GM12878 (cell line): ENCODE measurements at regions not wholly inside any gene's neighbourhood (a gene's known extent, or its start where the extent isn't known, plus 50 kb on each side); places are given as distances from the start of the nearest gene placed in this dataset.

Experiments used
- ATAC-seq: fragments of 200-7000 bp; cut with Tn5 transposase; 3 replicates; pipeline ENCODE4 v1.9.1; 2020; ENCODE audit warnings: mild to moderate bottlenecking, moderate library complexity
- BruUV-seq: library from RNA; stranded (reverse); fragments of 400-500 nt; replicated peaks from 2 replicates; lab custom pipeline; 2021; lab: Mats Ljungman, UMichigan
- CTCF ChIA-PET: fragments of 300-600 bp; sonication (Branson Sonifier 250); formaldehyde crosslinking; extraction: SDS; loops from one replicate; lab custom pipeline; 2021; ENCODE audit warnings: inconsistent platforms; lab: Yijun Ruan, JAX
- POLR2A ChIA-PET: fragments of 350-600 bp; formaldehyde crosslinking; extraction: SDS; loops from one replicate; lab custom pipeline; 2021; ENCODE audit warnings: inconsistent platforms; lab: Charles Lee
- RAD21 ChIA-PET: fragments of 300-600 bp; sonication (Branson Sonifier 250); formaldehyde crosslinking; loops from one replicate; lab custom pipeline; 2023; ENCODE audit warnings: antibody characterized with exemption; ENCODE audit not compliant: unreplicated experiment; lab: Charles Lee
- SMC1A ChIA-PET: fragments of 300-600 bp; sonication (Branson Sonifier 250); formaldehyde crosslinking; loops from one replicate; lab custom pipeline; 2023; ENCODE audit not compliant: unreplicated experiment, uncharacterized antibody; lab: Charles Lee
- DNase-seq: peaks from one replicate; pipeline ENCODE4 v3.0.0-alpha.2; 2011; ENCODE audit warnings: low read depth, low spot score
- FAIRE-seq: peaks from 3 replicates; lab custom pipeline; 2011; peaks lifted over from hg19 to GRCh38; lab: Jason Lieb, UNC
- H2AFZ ChIP-seq: 2 replicates; pipeline ENCODE4 v1.6.0; 2011; ENCODE audit warnings: low read depth, low read length, control low read depth; ENCODE audit not compliant: control insufficient read depth
- H3K27ac ChIP-seq: 2 replicates; pipeline ENCODE4 v1.5.1; 2011; ENCODE audit warnings: control low read depth; ENCODE audit not compliant: control insufficient read depth, insufficient read depth
- H3K27me3 ChIP-seq, 2 experiments: replicated peaks in 1 of 2; 2 replicates each; pipeline versions ENCODE4 v1.6.0 to v1.6.1; 2011; ENCODE audit warnings: low read length in 1 of 2; ENCODE audit not compliant: control insufficient read depth in 2 of 2, insufficient read depth in 2 of 2
- H3K36me3 ChIP-seq, 2 experiments: 2 replicates each; pipeline ENCODE4 v1.5.1; 2011; ENCODE audit warnings: low read length in 1 of 2; ENCODE audit not compliant: control insufficient read depth in 2 of 2, insufficient read depth in 2 of 2
- H3K4me1 ChIP-seq: 2 replicates; pipeline ENCODE4 v1.6.1; 2011; ENCODE audit warnings: mild to moderate bottlenecking, low read length, moderate library complexity, mixed read lengths; ENCODE audit not compliant: control insufficient read depth, insufficient read depth
- H3K4me2 ChIP-seq: 2 replicates; pipeline ENCODE4 v1.6.0; 2011; ENCODE audit warnings: control low read depth; ENCODE audit not compliant: control insufficient read depth, insufficient read depth
- H3K4me3 ChIP-seq: fragments of 200-600 bp; sonication (generic); 2 replicates; pipeline ENCODE4 v1.5.1; 2016
- H3K79me2 ChIP-seq: 2 replicates; pipeline ENCODE4 v1.6.0; 2011; ENCODE audit warnings: low read length; ENCODE audit not compliant: control insufficient read depth, insufficient read depth
- H3K9ac ChIP-seq: 2 replicates; pipeline ENCODE4 v1.8.0; 2011; ENCODE audit warnings: low read length, control low read depth, mixed read lengths; ENCODE audit not compliant: control insufficient read depth, insufficient read depth
- H3K9me3 ChIP-seq: replicated peaks from 3 replicates; pipeline ENCODE4 v1.5.1; 2011; ENCODE audit warnings: mild to moderate bottlenecking, low read length; ENCODE audit not compliant: control insufficient read depth, insufficient read depth
- H4K20me1 ChIP-seq: 2 replicates; pipeline ENCODE4 v1.6.0; 2011; ENCODE audit not compliant: control insufficient read depth, insufficient read depth
- ASH2L ChIP-seq: fragments of 300-600, 200-600 bp; sonication (generic); IDR thresholded peaks from 2 replicates; pipeline ENCODE4 v1.6.1; 2017; ENCODE audit warnings: low read depth, mild to moderate bottlenecking, borderline replicate concordance
- ATF7 ChIP-seq: fragments of 450-650 bp; IDR thresholded peaks from 2 replicates; pipeline ENCODE4 v1.6.1; 2016; ENCODE audit warnings: low read depth, mild to moderate bottlenecking
- BACH1 ChIP-seq: fragments of 450-650 bp; IDR thresholded peaks from 2 replicates; pipeline ENCODE4 v1.6.1; 2017; ENCODE audit warnings: mild to moderate bottlenecking, borderline replicate concordance
- BRCA1 ChIP-seq: IDR thresholded peaks from 2 replicates; pipeline ENCODE4 v1.6.1; 2011; ENCODE audit warnings: low read depth, low read length, improper control_type of control experiment
- CHD1 ChIP-seq: IDR thresholded peaks from 2 replicates; pipeline ENCODE4 v1.6.1; 2012; ENCODE audit warnings: low read depth, low read length, improper control_type of control experiment
- E4F1 ChIP-seq: fragments of 450-650 bp; IDR thresholded peaks from 2 replicates; pipeline ENCODE4 v1.6.1; 2018; ENCODE audit warnings: borderline replicate concordance, mild to moderate bottlenecking; ENCODE audit not compliant: partially characterized antibody
- EP300 ChIP-seq, 2 experiments: fragments of 150-350 bp in 1 of 2; IDR thresholded peaks; 2 replicates each; pipeline ENCODE4 v1.6.1; 2011 to 2012; ENCODE audit warnings: low read depth in 2 of 2, low read length in 2 of 2, borderline replicate concordance in 1 of 2, improper control_type of control experiment in 1 of 2, inconsistent platforms in 1 of 2; ENCODE audit not compliant: control insufficient read depth in 1 of 2
- GATAD2B ChIP-seq: fragments of 450-650 bp; conservative IDR thresholded peaks from 2 replicates; pipeline ENCODE4 v1.6.1; 2017; ENCODE audit warnings: low read depth, mild to moderate bottlenecking, moderate library complexity
- JUND ChIP-seq: IDR thresholded peaks from 2 replicates; pipeline ENCODE4 v1.6.1; 2012; ENCODE audit warnings: low read depth, mild to moderate bottlenecking, low read length, improper control_type of control experiment, moderate library complexity
- KLF5 ChIP-seq: fragments of 450-650 bp; IDR thresholded peaks from 2 replicates; pipeline ENCODE4 v1.6.1; 2014; ENCODE audit warnings: mild to moderate bottlenecking; ENCODE audit not compliant: partially characterized antibody
- MAX ChIP-seq: IDR thresholded peaks from 2 replicates; pipeline ENCODE4 v1.6.1; 2012; ENCODE audit warnings: low read depth, low read length, improper control_type of control experiment
- POU2F2 ChIP-seq: IDR thresholded peaks from 3 replicates; pipeline ENCODE4 v1.6.1; 2011; ENCODE audit warnings: low read depth, mild to moderate bottlenecking, low read length, borderline replicate concordance
- SPI1 ChIP-seq: IDR thresholded peaks from 2 replicates; pipeline ENCODE4 v1.6.1; 2011; ENCODE audit warnings: low read depth, mild to moderate bottlenecking, low read length, moderate library complexity, borderline replicate concordance; ENCODE audit not compliant: insufficient read depth
- SUPT20H ChIP-seq: IDR thresholded peaks from 2 replicates; pipeline ENCODE4 v1.6.1; 2011; ENCODE audit warnings: low read depth, mild to moderate bottlenecking, low read length, moderate library complexity, borderline replicate concordance; ENCODE audit not compliant: control insufficient read depth
- TCF7 ChIP-seq: IDR thresholded peaks from 2 replicates; pipeline ENCODE4 v1.6.1; 2014; ENCODE audit warnings: antibody characterized with exemption, borderline replicate concordance
- USF1 ChIP-seq: IDR thresholded peaks from 2 replicates; pipeline ENCODE4 v1.6.1; 2011; ENCODE audit warnings: borderline replicate concordance, low read depth, mild to moderate bottlenecking, moderate library complexity, mixed read lengths, low read length; ENCODE audit not compliant: insufficient read depth; ENCODE audit errors: extremely low read length
- YBX1 ChIP-seq: fragments of 450-650 bp; IDR thresholded peaks from 2 replicates; pipeline ENCODE4 v1.6.1; 2016; ENCODE audit warnings: antibody characterized with exemption
- ZNF274 ChIP-seq: IDR thresholded peaks from one replicate; pipeline ENCODE4 v1.8.0; 2011; ENCODE audit not compliant: insufficient read length, insufficient read depth
- WGBS: methylation state at CpG from one replicate; pipeline ENCODE4 v1.1.6; 2016; ENCODE audit warnings: low lambda C conversion rate; ENCODE audit not compliant: insufficient replicate concordance, insufficient coverage; ENCODE audit errors: missing lambda C conversion rate; 5-methylcytosine and 5-hydroxymethylcytosine counted together
- in situ Hi-C: fragments of 300-500 bp; cut with MboI; formaldehyde crosslinking; loops from 9 replicates; pipeline ENCODE4 v1.14.3; 2018; ENCODE audit warnings: mixed read lengths
- intact Hi-C: fragments of 100-400 bp; cut with micrococcal nuclease; formaldehyde crosslinking; loops from one replicate; pipeline ENCODE4 v1.14.2; 2022; ENCODE audit not compliant: unreplicated experiment

GRCh38 chr5:145589063-145589462, 246.1 kb downstream of the PRELID2 start (continued):
- TF ChIP-seq MAX (no peak), USF1 (no peak), E4F1 (no peak), ASH2L (no peak), POU2F2 (no peak), KLF5 (no peak), TCF7 (no peak)

GRCh38 chr5:145588558-145588957, 246.6 kb downstream of the PRELID2 start:
- ChIA-PET RAD21 (no interaction called here), CTCF (no interaction called here), POLR2A (no interaction called here), SMC1A (no interaction called here)
- intact Hi-C loops (no loop called here), in situ Hi-C loops (no loop called here)
- Histone ChIP-seq H3K9me3 (no peaks in the 10 kb centered on the region), H4K20me1 (no peaks in the 10 kb centered on the region), H3K27ac (no peak overlapping the region), H3K4me3 (no peak overlapping the region), H3K79me2 (no peaks in the 10 kb centered on the region), H3K27me3 (no peaks in the 10 kb centered on the region), H3K36me3 (no peaks in the 10 kb centered on the region), H2AFZ (no peak overlapping the region), H3K4me2 (no peak overlapping the region), H3K4me1 (no peaks in the 10 kb centered on the region), H3K9ac (no peak overlapping the region)
- WGBS: 0% methylated on average over 2 of the region's 2 CpGs
- no TSS peak for BruUV-seq
- ATAC-seq (no peak), FAIRE-seq (no peak), DNase-seq (no peak)
- TF ChIP-seq ATF7 (no peak), CHD1 (no peak), JUND (no peak), BRCA1 (no peak), ZNF274 (no peak), SUPT20H (no peak), SPI1 (no peak), BACH1 (no peak), YBX1 (no peak), GATAD2B (no peak), EP300 (IDR thresholded peaks at IDR 0.05; ENCODE audit: borderline replicate concordance in 1 of 2, control insufficient read depth in 1 of 2, low read depth in 2 of 2, low read length in 2 of 2) (no peak)
